BLaER1 treated with 17β-estradiol and CSF1 and Interleukin-3, amounts not matched to agents 10 nM and 100 nM (cell line): ENCODE measurements at regions not wholly inside any gene's neighbourhood (a gene's known extent, or its start where the extent isn't known, plus 50 kb on each side); places are given as distances from the start of the nearest gene placed in this dataset.
"Not testable (repeated sequence)": the region's sequence is repeated elsewhere in the genome, so short reads cannot be mapped to it uniquely, and the experiment has no call there.

ENCODE experiments used
- H3K27ac ChIP-seq, 11 experiments: shearing (Covaris generic); formaldehyde crosslinking; 2 replicates each; pipeline ENCODE4 v1.8.1; 2022
- H3K27me3 ChIP-seq, 11 experiments: shearing (Covaris generic); formaldehyde crosslinking; 2 replicates each; pipeline ENCODE4 v1.8.1; 2022
- H3K36me3 ChIP-seq, 11 experiments: shearing (Covaris generic); formaldehyde crosslinking; 2 replicates each; pipeline ENCODE4 v1.8.1; 2022
- H3K4me1 ChIP-seq, 10 experiments: shearing (Covaris generic); formaldehyde crosslinking; 2 replicates each; pipeline ENCODE4 v1.8.1; 2022
- H3K4me2 ChIP-seq, 11 experiments: shearing (Covaris generic); formaldehyde crosslinking; 2 replicates each; pipeline ENCODE4 v1.8.1; 2022
- H3K4me3 ChIP-seq, 10 experiments: shearing (Covaris generic); formaldehyde crosslinking; 2 replicates each; pipeline ENCODE4 v1.8.1; 2022
- H3K9ac ChIP-seq, 11 experiments: shearing (Covaris generic); formaldehyde crosslinking; 2 replicates each; pipeline ENCODE4 v1.8.1; 2022
- H3K9me3 ChIP-seq, 11 experiments: shearing (Covaris generic); formaldehyde crosslinking; replicated peaks in 1 of 11; 2 replicates each; pipeline ENCODE4 v1.8.1; 2022
- H4K20me1 ChIP-seq, 11 experiments: shearing (Covaris generic); formaldehyde crosslinking; 2 replicates each; pipeline ENCODE4 v1.8.1; 2022
- Cebpa-rat ChIP-seq, 11 experiments: shearing (Covaris generic); IDR thresholded peaks; 2 replicates each; pipeline ENCODE4 v1.8.1; 2022

GRCh38 chr5:16987776-16988175 is 51.7 kb upstream of the MYO10 start:
- no peak for TF ChIP-seq Cebpa-rat (IDR thresholded peaks at IDR 0.05)
- H3K4me3 ChIP-seq = no peak overlapping the region
- H3K27me3 ChIP-seq = peaks cover 0 to 40% (median 0%) of the 10 kb centered on the region in 11 experiments; a peak in 3 of 22 replicates
- no peak overlapping the region for H3K27ac ChIP-seq
- no peaks in the 10 kb centered on the region; a peak in 1 of 22 replicates for H4K20me1 ChIP-seq
- no peaks in the 10 kb centered on the region for H3K36me3 ChIP-seq
- peaks cover 5 to 34% (median 18%) of the 10 kb centered on the region in 11 experiments; a peak in 17 of 22 replicates for H3K9me3 ChIP-seq
- H3K4me1 ChIP-seq = peaks cover 0 to 11% (median 7%) of the 10 kb centered on the region in 10 experiments; a peak in 6 of 20 replicates
- no peak overlapping the region for H3K9ac ChIP-seq
- H3K4me2 ChIP-seq = no peak overlapping the region

- Histone ChIP-seq H3K9me3 (peaks cover 5 to 21% (median 12%) of the 10 kb centered on the region in 11 experiments; a peak in 16 of 22 replicates), H3K4me1 (peaks cover 0 to 15% (median 10%) of the 10 kb centered on the region in 10 experiments; a peak in 7 of 20 replicates), H3K27me3 (peaks cover 0 to 18% (median 0%) of the 10 kb centered on the region in 11 experiments; a peak in 3 of 22 replicates)
- H3K4me2 ChIP-seq, H3K27ac ChIP-seq, H4K20me1 ChIP-seq, H3K9ac ChIP-seq, H3K4me3 ChIP-seq, H3K36me3 ChIP-seq: not testable (repeated sequence)
These were observed 54.9 kb upstream of the MYO10 start for GRCh38 chr5:16990817-16991520.

- H3K9ac ChIP-seq = no peak overlapping the region
- peaks cover 5 to 21% (median 12%) of the 10 kb centered on the region in 11 experiments; a peak in 16 of 22 replicates for H3K9me3 ChIP-seq
- no peaks in the 10 kb centered on the region for H4K20me1 ChIP-seq
- peaks cover 0 to 15% (median 10%) of the 10 kb centered on the region in 10 experiments; a peak in 7 of 20 replicates for H3K4me1 ChIP-seq
- H3K4me2 ChIP-seq = peak overlapping the region in 7 of 11 experiments; percentile 7 to 43 (median 24); a peak in 9 of 22 replicates
- peaks cover 0 to 11% (median 0%) of the 10 kb centered on the region in 11 experiments; a peak in 3 of 22 replicates for H3K27me3 ChIP-seq
- no peaks in the 10 kb centered on the region for H3K36me3 ChIP-seq
- no peak for TF ChIP-seq Cebpa-rat (IDR thresholded peaks at IDR 0.05)
- H3K27ac ChIP-seq = no peak overlapping the region
- H3K4me3 ChIP-seq = no peak overlapping the region
These were observed 55.9 kb upstream of the MYO10 start for GRCh38 chr5:16992006-16992405.

- Histone ChIP-seq H3K4me3 (no peak overlapping the region), H3K27me3 (peaks cover 0 to 11% (median 0%) of the 10 kb centered on the region in 11 experiments; a peak in 3 of 22 replicates), H3K4me1 (peaks cover 0 to 15% (median 10%) of the 10 kb centered on the region in 10 experiments; a peak in 7 of 20 replicates), H3K36me3 (no peaks in the 10 kb centered on the region), H3K9ac (no peak overlapping the region), H3K9me3 (peaks cover 5 to 21% (median 12%) of the 10 kb centered on the region in 11 experiments; a peak in 16 of 22 replicates), H3K27ac (no peak overlapping the region), H3K4me2 (peak overlapping the region in 10 of 11 experiments; percentile 7 to 43 (median 22); a peak in 12 of 22 replicates), H4K20me1 (no peaks in the 10 kb centered on the region)
- no peak for TF ChIP-seq Cebpa-rat (IDR thresholded peaks at IDR 0.05)
These were observed 56.4 kb upstream of the MYO10 start for GRCh38 chr5:16992444-16992843.

GRCh38 chr5:16994565-16994964 is 58.5 kb upstream of the MYO10 start:
- H3K4me3 ChIP-seq = no peak overlapping the region
- H3K4me1 ChIP-seq = peaks cover 0 to 15% (median 10%) of the 10 kb centered on the region in 10 experiments; a peak in 7 of 20 replicates
- H3K27me3 ChIP-seq = peaks cover 0 to 11% (median 0%) of the 10 kb centered on the region in 11 experiments; a peak in 3 of 22 replicates
- TF ChIP-seq Cebpa-rat (IDR thresholded peaks at IDR 0.05) = no peak
- H3K27ac ChIP-seq = no peak overlapping the region
- H3K36me3 ChIP-seq = no peaks in the 10 kb centered on the region
- no peak overlapping the region for H3K4me2 ChIP-seq
- no peak overlapping the region for H3K9ac ChIP-seq
- peaks cover 5 to 19% (median 12%) of the 10 kb centered on the region in 11 experiments; a peak in 16 of 22 replicates for H3K9me3 ChIP-seq
- no peaks in the 10 kb centered on the region for H4K20me1 ChIP-seq

- Histone ChIP-seq H3K4me1 (peaks cover 0 to 15% (median 10%) of the 10 kb centered on the region in 10 experiments; a peak in 7 of 20 replicates), H3K36me3 (no peaks in the 10 kb centered on the region), H3K4me3 (no peak overlapping the region), H3K27me3 (peaks cover 0 to 7% (median 0%) of the 10 kb centered on the region in 11 experiments; a peak in 3 of 22 replicates), H3K4me2 (no peak overlapping the region), H3K9ac (no peak overlapping the region), H3K27ac (no peak overlapping the region), H3K9me3 (peaks cover 5 to 12% (median 9%) of the 10 kb centered on the region in 11 experiments; a peak in 16 of 22 replicates), H4K20me1 (no peaks in the 10 kb centered on the region)
- no peak for TF ChIP-seq Cebpa-rat (IDR thresholded peaks at IDR 0.05)
These were observed 59.3 kb upstream of the MYO10 start for GRCh38 chr5:16995372-16995771.

GRCh38 chr5:17000291-17000939 is 64.3 kb upstream of the MYO10 start:
- Histone ChIP-seq H3K27ac (no peak overlapping the region), H3K27me3 (no peaks in the 10 kb centered on the region), H3K9ac (no peak overlapping the region), H3K36me3 (no peaks in the 10 kb centered on the region), H3K4me1 (peaks cover 0 to 15% (median 3%) of the 10 kb centered on the region in 10 experiments; a peak in 5 of 20 replicates), H3K4me2 (no peak overlapping the region), H4K20me1 (no peaks in the 10 kb centered on the region), H3K9me3 (no peaks in the 10 kb centered on the region), H3K4me3 (no peak overlapping the region)
- TF ChIP-seq Cebpa-rat (IDR thresholded peaks at IDR 0.05) = no peak

- no peaks in the 10 kb centered on the region for H3K36me3 ChIP-seq
- no peak overlapping the region for H3K4me3 ChIP-seq
- no peak overlapping the region for H3K4me2 ChIP-seq
- no peaks in the 10 kb centered on the region for H3K27me3 ChIP-seq
- no peak overlapping the region for H3K9ac ChIP-seq
- no peaks in the 10 kb centered on the region for H3K9me3 ChIP-seq
- no peaks in the 10 kb centered on the region for H4K20me1 ChIP-seq
- no peak overlapping the region for H3K27ac ChIP-seq
- no peak for TF ChIP-seq Cebpa-rat (IDR thresholded peaks at IDR 0.05)
- H3K4me1 ChIP-seq = peaks cover 0 to 15% (median 3%) of the 10 kb centered on the region in 10 experiments; a peak in 5 of 20 replicates
These were observed 65.3 kb upstream of the MYO10 start for GRCh38 chr5:17001428-17001827.
